Transverse colon (tissue), 4 donors: ENCODE measurements at regions not wholly inside any gene's neighbourhood (a gene's known extent, or its start where the extent isn't known, plus 50 kb on each side); places are given as distances from the start of the nearest gene placed in this dataset.

Experiments used
- CTCF ChIP-seq, 5 experiments: fragments of 200-600 bp in 3 of 5; fragments of 450-650 bp in 2 of 5; sonication (generic) in 3 of 5; IDR thresholded peaks; 1 replicate in 2 of 5; 2 replicates in 3 of 5; pipeline ENCODE4 v1.5.1; 2016 to 2017; ENCODE audit warnings: antibody characterized with exemption in 5 of 5, inconsistent platforms in 3 of 5, mild to moderate bottlenecking in 2 of 5, moderate library complexity in 1 of 5
- EP300 ChIP-seq: sonication (generic); formaldehyde crosslinking; IDR thresholded peaks from one replicate; pipeline ENCODE4 v1.6.1; 2017; ENCODE audit warnings: antibody characterized with exemption, low read depth
- POLR2A ChIP-seq: fragments of 450-650 bp; IDR thresholded peaks from one replicate; pipeline ENCODE4 v1.6.1; 2016; ENCODE audit warnings: antibody characterized with exemption, mild to moderate bottlenecking, moderate library complexity
- POLR2AphosphoS5 ChIP-seq, 3 donors: sonication (generic); formaldehyde crosslinking; IDR thresholded peaks; one replicate each; pipeline ENCODE4 v1.6.1; 2016; ENCODE audit warnings: antibody characterized with exemption in 3 of 3

- TF ChIP-seq CTCF (IDR thresholded peaks at IDR 0.05) = no peak
- TF ChIP-seq EP300 = no peak
- TF ChIP-seq POLR2A = no peak
- TF ChIP-seq POLR2AphosphoS5 (IDR thresholded peaks at IDR 0.05) = no peak
These were observed 1572.9 kb downstream of the C4orf33 start for GRCh38 chr4:130668859-130669258.
